Neural progenitor cell (in vitro differentiated cells): ENCODE measurements at regions not wholly inside any gene's neighbourhood (a gene's known extent, or its start where the extent isn't known, plus 50 kb on each side); places are given as distances from the start of the nearest gene placed in this dataset.

ENCODE experiments used
- DNase-seq: peaks from one replicate; pipeline ENCODE4 v3.0.0-alpha.2; 2016; ENCODE audit warnings: low spot score
- H2AFZ ChIP-seq: fragments of 200-600 bp; sonication (generic); replicated peaks from 2 replicates; pipeline ENCODE4 v1.6.1; 2016; ENCODE audit warnings: antibody characterized with exemption
- H3F3A ChIP-seq: fragments of 200-600 bp; sonication (generic); 2 replicates; pipeline ENCODE4 v1.6.1; 2016; ENCODE audit warnings: antibody characterized with exemption, low read depth
- H3K27ac ChIP-seq: fragments of 200-600 bp; sonication (generic); 2 replicates; pipeline ENCODE4 v1.5.1; 2016; ENCODE audit warnings: mild to moderate bottlenecking
- H3K27me3 ChIP-seq: fragments of 200-600 bp; sonication (generic); 2 replicates; pipeline ENCODE4 v1.6.1; 2016; ENCODE audit warnings: mild to moderate bottlenecking, moderate library complexity
- H3K36me3 ChIP-seq: fragments of 200-600 bp; sonication (generic); 2 replicates; pipeline ENCODE4 v1.5.1; 2016
- H3K4me1 ChIP-seq: fragments of 200-600 bp; sonication (generic); 2 replicates; pipeline ENCODE4 v1.6.1; 2016; ENCODE audit warnings: mixed run types
- H3K4me2 ChIP-seq: fragments of 200-600 bp; sonication (generic); 2 replicates; pipeline ENCODE4 v1.6.1; 2016
- H3K4me3 ChIP-seq: fragments of 200-600 bp; sonication (generic); 2 replicates; pipeline ENCODE4 v1.5.1; 2016
- H3K79me2 ChIP-seq: fragments of 200-600 bp; sonication (generic); 2 replicates; pipeline ENCODE4 v1.6.1; 2016; ENCODE audit warnings: low read depth
- H3K9ac ChIP-seq: fragments of 200-600 bp; sonication (generic); 2 replicates; pipeline ENCODE4 v1.6.1; 2016
- H3K9me3 ChIP-seq: fragments of 200-600 bp; sonication (generic); 2 replicates; pipeline ENCODE4 v1.5.1; 2016; ENCODE audit warnings: low read depth
- H4K20me1 ChIP-seq: fragments of 200-600 bp; sonication (generic); 2 replicates; pipeline ENCODE4 v1.6.1; 2016; ENCODE audit warnings: low read depth
- H3K27ac Mint-ChIP-seq: 3 replicates; pipeline ENCODE4 v1.8.0; 2021; ENCODE audit warnings: mixed read lengths
- H3K27me3 Mint-ChIP-seq: 2 replicates; pipeline ENCODE4 v1.8.0; 2022; ENCODE audit warnings: low read depth, mild to moderate bottlenecking, inconsistent platforms, moderate library complexity, mixed read lengths; ENCODE audit not compliant: insufficient read depth
- H3K36me3 Mint-ChIP-seq: 3 replicates; pipeline ENCODE4 v1.8.0; 2021; ENCODE audit warnings: mixed read lengths
- H3K4me1 Mint-ChIP-seq: 3 replicates; pipeline ENCODE4 v1.8.0; 2021; ENCODE audit warnings: mixed read lengths
- H3K4me3 Mint-ChIP-seq: 3 replicates; pipeline ENCODE4 v1.8.0; 2021; ENCODE audit warnings: mild to moderate bottlenecking, moderate library complexity, mixed read lengths
- H3K9me3 Mint-ChIP-seq: 3 replicates; pipeline ENCODE4 v1.8.0; 2020; ENCODE audit warnings: mixed read lengths
- CTCF ChIP-seq: fragments of 200-600 bp; sonication (generic); IDR thresholded peaks from 2 replicates; pipeline ENCODE4 v1.5.1; 2017; ENCODE audit warnings: antibody characterized with exemption, mild to moderate bottlenecking
- EZH2 ChIP-seq: fragments of 200-600 bp; sonication (generic); IDR thresholded peaks from 2 replicates; pipeline ENCODE4 v1.6.1; 2017; ENCODE audit warnings: antibody characterized with exemption, mild to moderate bottlenecking, moderate library complexity
- EZH2phosphoT487 ChIP-seq: fragments of 200-600 bp; sonication (generic); IDR thresholded peaks from 2 replicates; pipeline ENCODE4 v1.6.1; 2017; ENCODE audit warnings: antibody characterized with exemption

GRCh38 chr13:26920614-26921355 lies 160.2 kb upstream of the GPR12 start:
- no peak for TF ChIP-seq EZH2phosphoT487
- no peak for TF ChIP-seq CTCF
- TF ChIP-seq EZH2, result no peak
- H3K4me2 ChIP-seq, result no peak overlapping the region
- peaks cover 4% of the 10 kb centered on the region for H3K4me1 Mint-ChIP-seq
- H3K27ac ChIP-seq, result no peak overlapping the region
- no peaks in the 10 kb centered on the region for H3K4me1 ChIP-seq
- no peaks in the 10 kb centered on the region for H3F3A ChIP-seq
- no peak overlapping the region for H3K4me3 Mint-ChIP-seq
- H3K9ac ChIP-seq, result no peak overlapping the region
- no peak overlapping the region for H2AFZ ChIP-seq
- no peaks in the 10 kb centered on the region for H3K36me3 ChIP-seq
- no peaks in the 10 kb centered on the region for H4K20me1 ChIP-seq
- no peak overlapping the region for H3K27ac Mint-ChIP-seq
- no peak for DNase-seq
- H3K79me2 ChIP-seq, result no peaks in the 10 kb centered on the region
- no peaks in the 10 kb centered on the region for H3K9me3 ChIP-seq
- no peaks in the 10 kb centered on the region for H3K9me3 Mint-ChIP-seq
- peaks cover 8% of the 10 kb centered on the region for H3K27me3 Mint-ChIP-seq
- H3K36me3 Mint-ChIP-seq, result no peaks in the 10 kb centered on the region
- no peaks in the 10 kb centered on the region for H3K27me3 ChIP-seq
- no peak overlapping the region for H3K4me3 ChIP-seq

- Mint-ChIP-seq H3K4me1 (peaks cover 8% of the 10 kb centered on the region), H3K4me3 (no peak overlapping the region), H3K27me3 (peaks cover 8% of the 10 kb centered on the region), H3K36me3 (no peaks in the 10 kb centered on the region), H3K27ac (no peak overlapping the region), H3K9me3 (no peaks in the 10 kb centered on the region)
- Histone ChIP-seq H3K4me1 (no peaks in the 10 kb centered on the region), H3K9ac (no peak overlapping the region), H3K9me3 (no peaks in the 10 kb centered on the region), H3K36me3 (no peaks in the 10 kb centered on the region), H2AFZ (no peak overlapping the region), H4K20me1 (no peaks in the 10 kb centered on the region), H3F3A (no peaks in the 10 kb centered on the region), H3K79me2 (no peaks in the 10 kb centered on the region), H3K27ac (no peak overlapping the region), H3K4me2 (no peak overlapping the region), H3K4me3 (no peak overlapping the region), H3K27me3 (no peaks in the 10 kb centered on the region)
- no peak for DNase-seq
- no peak for TF ChIP-seq CTCF
- no peak for TF ChIP-seq EZH2phosphoT487
- no peak for TF ChIP-seq EZH2
Observed at GRCh38 chr13:26919732-26920131, 159.1 kb upstream of the GPR12 start.

- H2AFZ ChIP-seq, result no peak overlapping the region
- H3K9me3 Mint-ChIP-seq, result no peaks in the 10 kb centered on the region
- H3K27ac Mint-ChIP-seq, result no peak overlapping the region
- no peak for DNase-seq
- H3K27ac ChIP-seq, result no peak overlapping the region
- H3K27me3 ChIP-seq, result no peaks in the 10 kb centered on the region
- no peak overlapping the region for H3K4me3 Mint-ChIP-seq
- no peaks in the 10 kb centered on the region for H3K36me3 Mint-ChIP-seq
- no peak overlapping the region for H3K4me2 ChIP-seq
- H3K27me3 Mint-ChIP-seq, result peaks cover 8% of the 10 kb centered on the region
- H3K9me3 ChIP-seq, result no peaks in the 10 kb centered on the region
- H4K20me1 ChIP-seq, result no peaks in the 10 kb centered on the region
- no peak for TF ChIP-seq CTCF
- no peak for TF ChIP-seq EZH2
- no peak for TF ChIP-seq EZH2phosphoT487
- H3K4me1 Mint-ChIP-seq, result peaks cover 11% of the 10 kb centered on the region
- no peaks in the 10 kb centered on the region for H3K36me3 ChIP-seq
- H3K9ac ChIP-seq, result no peak overlapping the region
- no peaks in the 10 kb centered on the region for H3K79me2 ChIP-seq
- H3F3A ChIP-seq, result no peaks in the 10 kb centered on the region
- no peaks in the 10 kb centered on the region for H3K4me1 ChIP-seq
- H3K4me3 ChIP-seq, result no peak overlapping the region
Observed at GRCh38 chr13:26919311-26919710, 158.7 kb upstream of the GPR12 start.
